Activated CD8-positive, alpha-beta memory T cell treated with anti-CD3 and anti-CD28 coated beads for 36 hours (primary cell): ENCODE measurements at regions not wholly inside any gene's neighbourhood (a gene's known extent, or its start where the extent isn't known, plus 50 kb on each side); places are given as distances from the start of the nearest gene placed in this dataset.

Experiments
- CTCF ChIA-PET: fragments of 350-600 bp; sonication (Branson Sonifier 250); formaldehyde crosslinking; loops from one replicate; lab custom pipeline; 2021; ENCODE audit warnings: antibody characterized with exemption; lab: Charles Lee
- POLR2A ChIA-PET: fragments of 350-600 bp; sonication (Branson Sonifier 250); formaldehyde crosslinking; loops from one replicate; lab custom pipeline; 2021; ENCODE audit warnings: antibody characterized with exemption; lab: Charles Lee

DNA sequence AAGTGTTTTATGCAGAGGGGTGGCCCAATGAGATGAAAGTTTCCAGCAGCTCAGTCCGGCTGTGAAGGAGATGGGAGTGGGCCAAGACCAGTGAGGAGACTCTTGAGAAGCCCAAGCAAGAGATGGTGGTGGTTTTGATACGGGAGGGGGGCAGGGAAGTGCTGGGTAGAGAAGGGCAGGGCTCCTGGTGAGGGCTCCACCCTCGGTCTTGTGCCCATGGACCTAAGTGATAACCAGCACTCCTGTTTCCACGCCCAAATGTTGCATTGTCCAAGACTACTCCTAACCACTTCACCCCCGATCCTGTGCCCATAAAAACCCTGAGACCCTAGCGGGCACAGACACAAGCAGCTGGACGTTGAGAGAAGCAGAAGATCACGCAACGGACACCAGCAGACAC is 140.9 kb downstream of the MIS18A start:
- ChIA-PET CTCF (no interaction called here), POLR2A (no interaction called here)

DNA sequence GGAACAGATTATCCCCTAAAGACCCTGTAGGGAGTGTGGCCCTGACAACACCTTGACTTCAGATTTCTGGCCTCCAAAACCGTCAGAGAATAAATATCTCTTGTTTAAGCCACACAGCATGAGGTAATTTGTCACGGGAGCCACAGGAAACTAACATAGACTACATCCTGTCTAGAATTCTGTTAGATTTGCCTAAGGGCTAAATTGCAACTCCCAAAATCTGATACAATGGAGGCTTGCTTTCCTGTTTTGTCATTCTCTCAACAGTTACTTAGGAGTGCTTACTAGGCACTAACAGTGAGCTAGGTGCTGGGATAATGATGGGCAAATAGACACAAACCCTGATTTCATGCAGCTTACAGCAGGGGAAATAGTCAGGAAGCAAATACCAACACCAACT is 141.6 kb downstream of the MIS18A start:
- CTCF ChIA-PET = no interaction called here

DNA sequence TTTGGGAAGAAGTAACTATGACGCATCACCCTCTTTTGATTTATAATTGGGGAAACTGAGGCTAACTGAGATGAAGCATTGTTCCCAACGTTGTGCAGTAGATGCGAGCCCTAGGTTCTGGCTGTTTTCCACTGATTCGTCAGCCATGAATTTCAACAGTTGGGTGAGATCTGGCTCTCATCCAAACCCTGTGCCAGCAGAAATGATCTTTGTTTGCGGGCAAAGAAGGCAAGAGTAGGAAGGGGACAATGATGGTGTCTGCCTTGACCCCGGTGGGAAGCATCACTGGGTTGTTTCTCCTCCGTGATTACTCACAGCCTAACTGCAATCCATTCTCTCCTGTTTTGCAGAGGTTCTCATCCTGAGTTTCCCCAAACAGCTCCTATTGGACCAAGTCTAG is 142.3 kb downstream of the MIS18A start:
- CTCF ChIA-PET = no interaction called here

More for the DNA sequence above, 141.6 kb downstream of the MIS18A start:
- POLR2A ChIA-PET = no interaction called here

DNA sequence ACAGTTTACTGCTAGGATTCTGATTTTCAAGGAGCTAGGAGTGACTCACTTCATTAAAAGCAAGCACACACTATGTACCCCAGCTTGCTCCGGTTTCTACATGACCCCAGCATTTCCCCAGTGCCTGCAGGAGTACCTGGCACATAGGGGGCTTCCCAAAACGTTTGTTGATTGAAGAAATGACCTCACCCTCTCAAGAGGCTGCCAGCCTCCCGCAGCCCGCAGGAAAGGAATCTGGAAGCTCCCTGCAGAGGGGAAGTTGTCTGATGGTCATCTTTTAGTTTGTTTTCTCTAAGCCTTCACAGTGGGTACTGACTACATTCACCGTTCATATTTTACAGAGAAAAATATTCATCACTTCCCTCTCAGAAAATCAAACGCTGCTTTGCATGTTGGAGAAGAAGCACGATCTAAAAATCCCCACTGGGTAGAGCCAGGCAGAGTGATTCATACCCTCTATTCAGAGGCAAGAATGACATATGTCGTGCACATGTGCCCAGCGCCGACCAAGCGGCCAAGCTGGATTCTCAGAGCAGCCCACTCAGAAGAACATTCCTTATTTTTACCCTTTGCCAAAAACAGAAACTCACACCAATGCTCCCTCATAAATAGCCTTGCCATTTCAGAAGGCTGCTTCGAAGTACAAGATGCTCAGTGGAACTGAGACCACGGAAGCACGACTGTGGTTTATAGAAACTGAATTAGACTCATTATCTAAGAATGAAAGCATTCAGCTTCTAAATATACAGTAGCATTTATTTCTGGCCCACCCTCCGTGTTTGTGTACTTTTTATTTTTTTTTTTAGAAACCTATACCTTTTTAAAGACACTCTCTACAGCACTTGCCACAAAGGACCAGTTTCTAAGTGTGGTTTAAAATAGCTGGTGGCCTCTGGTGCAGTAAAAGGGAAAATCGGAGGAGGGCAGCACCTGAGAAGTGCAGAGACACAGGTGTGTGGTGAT is 143.2 kb downstream of the MIS18A start:
- CTCF ChIA-PET = interaction anchor here (0.6 kb wide), 1 partner anchor 1292 kb away, joined by 3 read pairs; no protein-coding TSS in a partner anchor
- POLR2A ChIA-PET = no interaction called here

More for the DNA sequence above, 142.3 kb downstream of the MIS18A start:
- POLR2A ChIA-PET = no interaction called here

DNA sequence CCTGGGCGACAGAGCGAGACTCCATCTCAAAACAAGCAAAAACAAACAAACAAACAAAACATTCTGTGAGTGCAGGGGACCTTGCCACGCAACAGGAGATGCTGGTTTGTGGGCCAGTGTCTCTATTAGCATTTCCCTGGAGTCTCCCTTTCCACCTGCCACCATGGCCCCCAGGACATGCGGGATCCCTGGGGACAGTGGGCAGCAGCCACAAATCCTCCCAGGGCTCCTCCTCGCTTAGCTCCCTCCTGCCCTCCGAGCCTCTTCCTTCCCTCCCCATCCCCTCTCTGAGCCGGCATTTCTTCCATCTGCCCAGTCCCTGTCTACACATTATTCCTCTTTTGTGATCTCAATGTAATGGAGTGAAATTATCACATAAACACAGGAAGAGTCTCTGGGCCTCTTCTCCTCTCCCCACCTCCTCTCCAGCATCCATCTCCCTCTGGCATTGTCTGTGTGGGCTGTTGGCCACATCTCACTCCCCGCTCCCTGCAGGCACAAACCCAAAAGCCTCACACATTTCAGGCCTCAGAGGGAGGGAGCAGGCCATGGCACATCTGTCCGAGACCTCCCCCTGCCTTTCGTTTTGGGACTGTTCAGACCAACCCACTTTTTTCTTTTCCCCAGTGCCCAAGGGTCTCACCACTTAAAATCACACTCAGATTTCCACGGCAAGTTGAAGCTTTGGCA is 144.3 kb downstream of the MIS18A start:
- ChIA-PET CTCF (no interaction called here), POLR2A (no interaction called here)

DNA sequence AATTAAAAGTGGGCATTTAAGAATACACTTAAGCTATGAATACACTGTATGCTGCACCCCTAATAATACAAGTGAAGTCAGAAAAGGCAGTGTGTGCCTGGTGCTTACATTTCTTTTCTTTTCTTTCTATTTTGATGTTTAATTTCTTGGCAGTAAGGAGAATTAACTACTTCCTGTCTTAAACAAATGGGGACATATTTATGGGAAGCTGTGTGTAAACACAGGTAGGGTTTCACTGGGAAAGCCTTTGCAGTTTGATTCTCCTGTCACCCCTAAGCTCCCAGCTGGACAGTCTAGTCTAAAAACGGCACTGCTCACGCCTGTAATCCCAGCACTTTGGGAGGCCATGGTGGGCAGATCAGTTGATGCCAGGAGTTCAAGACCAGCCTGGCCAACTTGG is 146.0 kb downstream of the MIS18A start:
- ChIA-PET CTCF (no interaction called here), POLR2A (no interaction called here)

DNA sequence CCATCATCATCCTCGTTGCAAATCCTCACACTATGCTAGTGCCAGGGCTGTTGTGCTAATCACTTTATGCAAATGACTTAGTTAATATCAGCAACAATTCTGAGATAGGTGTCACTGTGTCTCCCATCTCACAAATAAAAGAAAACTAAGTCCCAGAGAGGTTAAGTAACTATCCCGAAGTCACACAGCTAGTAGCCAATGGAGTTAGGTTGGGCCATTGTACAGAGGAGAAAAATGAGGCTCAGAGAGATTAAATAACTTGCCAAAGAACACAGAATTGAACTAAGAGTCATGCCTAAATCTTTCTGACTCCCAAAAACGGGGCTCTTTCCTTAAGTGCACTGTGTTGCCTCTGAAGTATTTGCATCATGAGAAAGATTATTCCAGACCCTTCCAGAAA is 146.4 kb downstream of the MIS18A start:
- ChIA-PET POLR2A (no interaction called here), CTCF (no interaction called here)

DNA sequence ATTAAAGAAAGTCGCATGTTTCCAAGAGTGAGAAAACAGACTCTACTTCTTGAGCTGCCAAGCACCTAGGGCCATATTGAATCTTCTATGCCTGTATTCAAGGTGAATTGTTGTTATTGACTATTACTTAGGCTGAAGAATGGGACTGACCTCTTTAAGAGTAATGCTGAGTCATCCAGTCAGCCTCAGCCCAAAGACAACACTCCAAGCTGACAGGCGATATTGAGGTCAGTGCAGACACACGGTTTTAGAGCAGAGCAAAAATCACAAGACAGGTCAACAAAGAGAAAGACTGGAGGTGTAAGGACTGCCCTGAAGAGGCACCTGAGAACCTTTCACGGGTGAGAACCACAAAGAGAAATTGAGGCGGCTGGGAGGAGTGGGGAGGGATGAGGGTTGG is 146.9 kb downstream of the MIS18A start:
- ChIA-PET CTCF (no interaction called here), POLR2A (no interaction called here)

DNA sequence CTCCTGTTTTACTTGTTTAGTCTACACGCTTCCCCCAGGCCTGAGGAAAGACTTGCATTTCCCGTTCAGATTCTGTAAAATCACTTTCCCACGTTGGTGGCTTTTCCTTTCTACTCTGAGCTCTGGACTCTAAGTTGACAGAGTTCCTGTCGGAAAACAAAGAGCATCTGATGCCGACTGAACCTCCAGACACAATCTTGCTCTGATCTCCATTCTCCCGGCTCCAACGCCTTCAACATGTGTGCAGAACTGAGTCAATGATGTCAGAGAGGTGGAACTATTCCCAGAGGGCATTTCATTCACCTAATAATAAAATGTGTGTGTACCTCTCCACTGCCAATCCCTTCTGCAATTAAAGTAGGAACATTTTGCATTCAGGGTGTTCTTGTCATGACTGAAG is 147.7 kb downstream of the MIS18A start:
- POLR2A ChIA-PET = no interaction called here
- CTCF ChIA-PET = no interaction called here

DNA sequence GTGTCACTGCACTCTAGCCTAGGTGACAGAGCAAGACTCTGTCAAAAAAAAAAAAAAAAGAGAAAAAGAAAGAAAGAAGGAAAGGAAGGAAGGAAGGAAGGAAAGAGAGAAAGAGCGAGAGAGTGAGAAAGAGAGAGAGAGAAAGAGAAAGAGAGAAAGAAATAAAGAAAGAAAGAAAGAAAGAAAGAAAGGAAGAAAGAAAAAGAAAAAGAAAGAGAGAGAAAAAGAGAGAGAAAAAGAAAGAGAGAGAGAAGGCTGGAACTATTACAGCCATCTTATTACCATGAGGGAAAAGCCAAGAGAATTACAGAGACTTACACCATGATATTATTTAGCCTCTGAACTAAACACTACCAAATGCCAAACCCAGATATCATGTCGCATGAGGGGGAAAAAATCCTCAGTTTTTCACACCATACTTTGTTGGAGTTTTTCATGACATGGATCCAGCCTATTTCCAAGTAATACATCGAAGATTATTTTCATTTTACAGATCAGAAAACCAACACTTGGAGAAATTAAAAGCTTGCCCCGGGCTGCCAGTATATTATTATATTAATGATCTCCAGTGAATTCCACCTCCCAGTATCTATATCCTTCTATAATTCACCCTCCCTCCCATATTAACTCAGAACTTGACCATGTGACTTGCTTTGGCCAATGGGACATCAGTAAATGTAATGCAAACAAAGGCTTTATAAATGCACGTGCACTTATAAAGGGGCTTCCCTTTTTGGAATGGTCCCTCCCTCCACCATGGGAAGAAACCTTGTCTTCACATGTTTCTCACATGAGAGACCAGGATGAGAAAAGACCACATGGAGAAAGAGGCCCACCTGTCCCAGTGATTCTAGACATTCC is 148.6 kb downstream of the MIS18A start:
- ChIA-PET CTCF (no interaction called here), POLR2A (no interaction called here)

DNA sequence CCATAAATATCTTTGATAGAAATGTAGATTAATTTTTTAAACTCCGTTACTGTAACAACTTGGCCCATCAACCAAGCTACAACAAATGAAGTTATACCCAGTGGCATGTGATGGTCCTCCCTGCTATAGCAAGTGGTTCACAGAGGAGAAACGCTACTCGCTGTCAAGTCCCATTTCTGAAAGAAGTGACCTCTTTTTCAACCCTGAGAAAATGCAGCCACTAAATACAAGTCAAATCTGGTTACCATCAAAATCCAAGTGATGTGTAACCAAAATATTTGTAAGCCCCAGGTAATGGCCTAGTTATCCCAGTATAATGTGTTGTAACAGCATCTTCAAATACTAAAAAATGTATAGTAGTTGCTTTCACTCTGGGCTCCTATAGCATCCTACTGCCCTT is 151.8 kb downstream of the MIS18A start:
- CTCF ChIA-PET = no interaction called here

DNA sequence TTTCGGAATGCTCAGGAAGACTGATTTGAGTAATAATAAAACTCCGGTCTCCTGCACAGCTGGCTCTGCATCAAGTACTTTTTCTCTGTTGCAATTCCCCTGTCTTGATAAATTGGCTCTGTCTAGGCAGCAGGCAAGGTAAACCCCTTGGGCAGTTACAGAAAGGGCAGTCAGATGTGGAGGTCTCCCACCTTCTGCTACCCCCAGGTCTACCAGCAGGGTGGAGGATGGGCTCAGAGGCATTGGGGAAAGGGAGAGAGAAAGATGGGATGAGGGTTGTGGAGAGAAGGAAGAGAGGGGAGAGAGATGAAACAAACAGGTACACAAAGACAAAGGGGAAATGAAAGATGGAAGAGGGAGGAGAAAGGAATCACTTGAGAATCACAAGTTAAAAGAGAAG is 156.8 kb downstream of the MIS18A start:
- CTCF ChIA-PET = no interaction called here

More for the DNA sequence above, 151.8 kb downstream of the MIS18A start:
- POLR2A ChIA-PET = no interaction called here

DNA sequence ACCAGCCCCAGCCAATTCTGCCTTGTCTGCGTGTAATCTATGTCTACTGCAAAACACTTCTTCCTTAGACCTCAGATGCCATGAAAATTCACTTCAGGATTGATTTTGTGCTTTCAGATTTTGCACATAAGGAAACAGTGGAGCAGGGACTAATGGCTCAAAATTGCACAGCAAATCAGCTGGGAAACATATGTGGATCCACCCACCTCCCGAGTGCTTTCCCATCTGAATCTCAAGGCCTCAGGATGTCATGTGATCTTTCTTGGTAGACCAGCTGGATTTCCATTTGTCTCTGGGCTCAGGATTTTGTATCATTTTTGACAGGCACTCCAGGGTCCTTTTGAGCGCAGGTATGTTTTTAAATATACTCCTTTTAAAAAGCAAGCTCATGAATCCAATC is 158.6 kb downstream of the MIS18A start:
- POLR2A ChIA-PET = no interaction called here
- CTCF ChIA-PET = interaction anchor here (0.7 kb wide), 1 partner anchor 833 kb away, joined by 3 read pairs; no protein-coding TSS in a partner anchor

More for the DNA sequence above, 156.8 kb downstream of the MIS18A start:
- POLR2A ChIA-PET = no interaction called here

DNA sequence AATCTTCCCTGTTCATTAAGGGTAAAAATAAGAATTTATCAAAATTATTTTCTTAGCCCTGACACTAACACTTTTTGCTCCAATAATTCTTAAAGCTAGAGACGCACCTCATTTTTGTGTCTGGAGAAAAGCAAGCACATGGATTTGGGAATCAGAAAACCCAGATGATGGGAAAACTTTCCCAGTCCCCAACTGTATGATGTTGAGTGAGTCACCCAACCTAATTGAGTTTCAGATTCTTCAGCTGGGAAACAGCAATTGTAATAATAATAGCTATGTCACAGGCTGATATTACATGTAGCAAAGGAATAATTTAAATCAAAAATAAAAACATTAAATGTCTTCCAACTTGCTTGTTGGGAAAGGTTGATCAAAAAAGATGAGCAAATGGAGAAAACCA is 159.0 kb downstream of the MIS18A start:
- CTCF ChIA-PET = interaction anchor here (0.7 kb wide), 1 partner anchor 833 kb away, joined by 3 read pairs; no protein-coding TSS in a partner anchor
- POLR2A ChIA-PET = no interaction called here

DNA sequence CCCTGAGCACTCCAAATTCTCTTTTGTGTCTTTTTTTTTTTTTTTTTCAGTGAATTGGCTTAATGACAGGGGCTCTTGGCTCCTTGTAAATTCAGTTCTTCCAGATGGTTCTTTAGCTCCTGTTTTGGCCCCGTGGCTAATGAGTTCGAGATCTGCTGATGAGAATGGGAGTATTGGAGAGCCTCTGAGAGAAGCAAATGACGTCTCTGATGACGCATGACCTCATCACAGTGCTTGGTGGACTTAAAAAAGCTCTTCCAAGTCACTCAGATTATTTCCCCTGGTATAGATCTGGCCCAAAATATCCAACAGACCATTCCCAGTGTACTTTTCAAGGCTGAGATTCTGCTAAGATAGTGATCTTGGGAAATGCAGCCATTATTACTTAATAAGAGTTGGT is 159.5 kb downstream of the MIS18A start:
- ChIA-PET CTCF (no interaction called here), POLR2A (no interaction called here)

DNA sequence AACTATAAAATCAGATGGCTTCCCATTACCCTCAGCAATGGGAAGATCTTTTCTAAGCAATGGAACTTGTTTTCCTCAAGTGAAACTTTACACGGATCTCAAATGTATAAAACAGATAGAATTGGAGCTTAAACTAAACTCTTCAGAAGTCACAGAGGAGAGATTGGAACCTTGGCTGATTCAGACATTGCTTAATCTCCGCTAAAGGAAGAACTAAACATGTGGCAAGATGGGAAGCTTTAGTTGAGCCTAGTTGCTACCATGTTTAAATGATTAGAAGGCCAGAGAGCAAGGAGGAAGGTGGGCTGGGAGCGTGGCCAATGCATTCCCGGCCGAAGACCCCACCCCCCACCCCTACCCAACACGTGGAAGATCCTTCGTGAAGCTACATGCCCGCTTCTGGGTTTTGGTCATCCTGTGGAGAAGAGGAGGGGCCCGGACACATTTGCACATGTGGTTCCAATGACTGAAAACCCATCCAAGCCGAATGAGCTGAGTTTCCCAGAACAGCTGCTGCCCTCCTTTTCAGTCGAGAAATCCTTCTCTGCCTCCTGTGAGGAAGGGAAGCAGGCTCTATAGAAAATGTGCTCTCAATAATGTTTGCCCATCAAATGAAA is 164.3 kb downstream of the MIS18A start:
- ChIA-PET POLR2A (no interaction called here), CTCF (no interaction called here)

DNA sequence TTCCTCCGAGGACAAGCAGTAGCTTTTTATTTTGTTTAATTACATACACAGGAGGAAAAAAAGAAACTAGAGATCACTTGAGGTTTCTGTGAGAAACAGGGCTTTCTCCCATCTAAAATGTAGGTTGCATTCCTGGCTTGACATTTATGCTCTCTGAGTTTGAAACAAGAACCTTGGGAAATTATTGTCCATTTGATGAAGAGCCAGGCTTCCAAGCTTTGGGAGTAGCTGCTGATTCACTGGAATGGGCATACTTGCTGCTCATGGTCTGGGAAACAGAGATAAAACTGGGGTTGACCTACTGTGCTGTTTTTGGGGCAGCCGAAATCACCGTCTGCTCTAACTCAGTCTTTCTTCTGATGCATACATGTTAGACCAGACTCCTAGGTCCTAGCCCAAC is 165.4 kb downstream of the MIS18A start:
- CTCF ChIA-PET = no interaction called here

DNA sequence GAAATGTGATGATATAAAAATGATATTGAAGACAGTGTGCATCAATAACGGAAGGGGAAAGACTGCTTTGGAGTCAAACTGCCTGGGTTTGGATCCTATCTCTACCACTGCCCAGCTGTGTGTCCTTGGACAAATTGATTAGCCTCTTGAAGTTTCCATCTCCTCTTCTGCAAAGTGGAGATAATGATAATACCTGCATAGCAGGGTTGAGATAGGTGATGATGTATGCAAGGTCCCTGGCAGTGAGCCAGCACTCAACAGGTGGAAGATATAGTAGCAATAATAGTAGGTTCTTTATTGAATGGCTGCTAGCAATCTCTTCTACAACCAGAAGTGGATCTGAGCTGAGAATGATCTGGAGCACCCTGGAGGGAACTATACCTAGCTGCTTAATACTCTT is 166.7 kb downstream of the MIS18A start:
- ChIA-PET POLR2A (no interaction called here), CTCF (no interaction called here)

More for the DNA sequence above, 165.4 kb downstream of the MIS18A start:
- POLR2A ChIA-PET = no interaction called here

DNA sequence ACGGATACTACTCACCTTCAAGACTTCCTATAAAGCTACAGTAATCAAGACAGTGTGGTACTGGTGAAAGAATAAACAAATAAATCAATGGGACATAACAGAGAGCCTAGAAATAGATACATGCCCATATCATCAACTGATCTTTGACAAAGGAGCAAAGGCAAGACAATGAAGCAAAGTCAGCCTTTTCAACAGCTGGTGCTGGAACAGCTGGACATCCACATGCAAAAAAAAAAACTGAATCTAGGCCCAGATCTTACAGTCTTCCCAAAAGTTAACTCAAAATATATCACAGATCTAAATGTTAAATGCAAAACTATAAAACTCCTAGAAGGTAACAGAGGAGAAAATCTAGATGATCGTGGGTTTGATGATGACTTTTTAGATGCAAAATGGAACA is 170.3 kb downstream of the MIS18A start:
- ChIA-PET POLR2A (no interaction called here), CTCF (interaction anchor here (0.9 kb wide), 1 partner anchor 143 kb away, joined by 5 read pairs; no protein-coding TSS in a partner anchor)
